ENCODE measurements at regions not wholly inside any gene's neighbourhood (a gene's known extent, or its start where the extent isn't known, plus 50 kb on each side); places are given as distances from the start of the nearest gene placed in this dataset.
"Not testable (repeated sequence)": the region's sequence is repeated elsewhere in the genome, so short reads cannot be mapped to it uniquely, and the experiment has no call there.

DNA sequence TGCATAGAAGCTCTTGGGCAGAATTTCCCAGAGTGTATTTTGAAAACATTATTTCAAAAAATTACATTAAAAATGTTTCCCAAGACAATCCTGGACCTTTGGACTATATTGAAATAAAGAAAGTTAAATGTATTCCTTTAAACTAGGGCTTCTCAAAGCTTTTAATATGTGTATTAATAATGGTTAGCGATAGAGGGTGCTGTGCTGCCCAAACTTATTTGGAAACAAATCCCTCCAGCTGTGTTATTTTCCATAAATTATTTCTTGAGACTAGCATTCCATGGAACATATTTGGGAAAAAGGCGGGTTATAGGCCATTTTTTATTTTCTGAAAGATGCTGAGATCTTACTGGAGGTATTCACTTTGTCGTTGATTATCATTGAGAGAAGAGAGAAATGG is 397.8 kb upstream of the MIS18BP1 start:
- DNase-seq (ENCODE audit: low spot score), result no peak
- H3K27ac ChIP-seq (ENCODE audit: low read depth in 1 of 2, low read length in 2 of 2), result no peak overlapping the region
- no peak overlapping the region for H3K9ac ChIP-seq (ENCODE audit: low read depth in 1 of 2, low read length in 2 of 2)
- no peaks in the 10 kb centered on the region for H3K36me3 ChIP-seq (ENCODE audit: control insufficient read depth in 4 of 4, insufficient read depth in 3 of 4, low read depth in 1 of 4, low read length in 3 of 4)
- 63% methylated on average over 3 of the region's 3 CpGs for WGBS
- peaks cover 0 to 5% (median 0%) of the 10 kb centered on the region in 4 donors for H3K9me3 ChIP-seq (ENCODE audit: control insufficient read depth in 4 of 4, low read length in 3 of 4)
- no peak overlapping the region for H3K4me3 ChIP-seq (ENCODE audit: low read depth in 1 of 3, low read length in 3 of 3)
- no peak for TF ChIP-seq EGR1 (IDR thresholded peaks at IDR 0.05; ENCODE audit: low read depth in 2 of 2)
- no peak for TF ChIP-seq HNF4A (conservative IDR thresholded peaks at IDR 0.05)
- no peaks in the 10 kb centered on the region for H3K27me3 ChIP-seq (ENCODE audit: control insufficient read depth in 4 of 4, insufficient read depth in 4 of 4, low read length in 3 of 4)
- no peaks in the 10 kb centered on the region for H3K4me1 ChIP-seq (ENCODE audit: control insufficient read depth in 4 of 4, insufficient read depth in 4 of 4, low read length in 3 of 4)

- no peak overlapping the region for H3K4me3 ChIP-seq (ENCODE audit: low read depth in 1 of 3, low read length in 3 of 3)
- DNase-seq (ENCODE audit: low spot score), result no peak
- no peak overlapping the region for H3K9ac ChIP-seq (ENCODE audit: low read depth in 1 of 2, low read length in 2 of 2)
- TF ChIP-seq, protein P1, sequence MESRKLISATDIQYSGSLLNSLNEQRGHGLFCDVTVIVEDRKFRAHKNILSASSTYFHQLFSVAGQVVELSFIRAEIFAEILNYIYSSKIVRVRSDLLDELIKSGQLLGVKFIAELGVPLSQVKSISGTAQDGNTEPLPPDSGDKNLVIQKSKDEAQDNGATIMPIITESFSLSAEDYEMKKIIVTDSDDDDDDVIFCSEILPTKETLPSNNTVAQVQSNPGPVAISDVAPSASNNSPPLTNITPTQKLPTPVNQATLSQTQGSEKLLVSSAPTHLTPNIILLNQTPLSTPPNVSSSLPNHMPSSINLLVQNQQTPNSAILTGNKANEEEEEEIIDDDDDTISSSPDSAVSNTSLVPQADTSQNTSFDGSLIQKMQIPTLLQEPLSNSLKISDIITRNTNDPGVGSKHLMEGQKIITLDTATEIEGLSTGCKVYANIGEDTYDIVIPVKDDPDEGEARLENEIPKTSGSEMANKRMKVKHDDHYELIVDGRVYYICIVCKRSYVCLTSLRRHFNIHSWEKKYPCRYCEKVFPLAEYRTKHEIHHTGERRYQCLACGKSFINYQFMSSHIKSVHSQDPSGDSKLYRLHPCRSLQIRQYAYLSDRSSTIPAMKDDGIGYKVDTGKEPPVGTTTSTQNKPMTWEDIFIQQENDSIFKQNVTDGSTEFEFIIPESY (IDR thresholded peaks at IDR 0.05), result no peak
- TF ChIP-seq YY1 (IDR thresholded peaks at IDR 0.05) (no peak), NR2F2 (IDR thresholded peaks at IDR 0.05) (no peak), RXRA (IDR thresholded peaks at IDR 0.05) (no peak), RAD21 (IDR thresholded peaks at IDR 0.05) (no peak), HNF4G (IDR thresholded peaks at IDR 0.05) (no peak), GABPA (IDR thresholded peaks at IDR 0.05 in 1 of 2, conservative IDR thresholded peaks at IDR 0.05 in 1 of 2) (no peak), FOXA2 (IDR thresholded peaks at IDR 0.05) (no peak), MAX (IDR thresholded peaks at IDR 0.05) (no peak), HNF4A (conservative IDR thresholded peaks at IDR 0.05) (no peak), JUND (IDR thresholded peaks at IDR 0.05) (no peak), FOXA1 (IDR thresholded peaks at IDR 0.05) (no peak), EGR1 (IDR thresholded peaks at IDR 0.05; ENCODE audit: low read depth in 2 of 2) (no peak), ATF3 (IDR thresholded peaks at IDR 0.05) (no peak), SP1 (IDR thresholded peaks at IDR 0.05) (no peak)
- TF ChIP-seq, protein P2, sequence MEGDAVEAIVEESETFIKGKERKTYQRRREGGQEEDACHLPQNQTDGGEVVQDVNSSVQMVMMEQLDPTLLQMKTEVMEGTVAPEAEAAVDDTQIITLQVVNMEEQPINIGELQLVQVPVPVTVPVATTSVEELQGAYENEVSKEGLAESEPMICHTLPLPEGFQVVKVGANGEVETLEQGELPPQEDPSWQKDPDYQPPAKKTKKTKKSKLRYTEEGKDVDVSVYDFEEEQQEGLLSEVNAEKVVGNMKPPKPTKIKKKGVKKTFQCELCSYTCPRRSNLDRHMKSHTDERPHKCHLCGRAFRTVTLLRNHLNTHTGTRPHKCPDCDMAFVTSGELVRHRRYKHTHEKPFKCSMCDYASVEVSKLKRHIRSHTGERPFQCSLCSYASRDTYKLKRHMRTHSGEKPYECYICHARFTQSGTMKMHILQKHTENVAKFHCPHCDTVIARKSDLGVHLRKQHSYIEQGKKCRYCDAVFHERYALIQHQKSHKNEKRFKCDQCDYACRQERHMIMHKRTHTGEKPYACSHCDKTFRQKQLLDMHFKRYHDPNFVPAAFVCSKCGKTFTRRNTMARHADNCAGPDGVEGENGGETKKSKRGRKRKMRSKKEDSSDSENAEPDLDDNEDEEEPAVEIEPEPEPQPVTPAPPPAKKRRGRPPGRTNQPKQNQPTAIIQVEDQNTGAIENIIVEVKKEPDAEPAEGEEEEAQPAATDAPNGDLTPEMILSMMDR (IDR thresholded peaks at IDR 0.05; ENCODE audit: low read depth, low read length, missing input control), result no peak
- peaks cover 0 to 5% (median 0%) of the 10 kb centered on the region in 4 donors for H3K9me3 ChIP-seq (ENCODE audit: control insufficient read depth in 4 of 4, low read length in 3 of 4)
- no peaks in the 10 kb centered on the region for H3K4me1 ChIP-seq (ENCODE audit: control insufficient read depth in 4 of 4, insufficient read depth in 4 of 4, low read length in 3 of 4)
- 83% methylated on average over 4 of the region's 4 CpGs for WGBS
- H3K36me3 ChIP-seq (ENCODE audit: control insufficient read depth in 4 of 4, insufficient read depth in 3 of 4, low read depth in 1 of 4, low read length in 3 of 4), result no peaks in the 10 kb centered on the region
- no peaks in the 10 kb centered on the region for H3K27me3 ChIP-seq (ENCODE audit: control insufficient read depth in 4 of 4, insufficient read depth in 4 of 4, low read length in 3 of 4)
- no peak overlapping the region for H3K27ac ChIP-seq (ENCODE audit: low read depth in 1 of 2, low read length in 2 of 2)
These were observed 396.0 kb upstream of the MIS18BP1 start for GRCh38 chr14:45649051-45649450.

- no peak overlapping the region for H3K9ac ChIP-seq (ENCODE audit: low read depth in 1 of 2, low read length in 2 of 2)
- H3K36me3 ChIP-seq (ENCODE audit: control insufficient read depth in 4 of 4, insufficient read depth in 3 of 4, low read depth in 1 of 4, low read length in 3 of 4), result no peaks in the 10 kb centered on the region
- DNase-seq (ENCODE audit: low spot score), result no peak
- no peak for TF ChIP-seq MAX (IDR thresholded peaks at IDR 0.05)
- H3K27ac ChIP-seq (ENCODE audit: low read depth in 1 of 2, low read length in 2 of 2), result no peak overlapping the region
- no peaks in the 10 kb centered on the region for H3K4me1 ChIP-seq (ENCODE audit: control insufficient read depth in 4 of 4, insufficient read depth in 4 of 4, low read length in 3 of 4)
- peaks cover 0 to 1% (median 0%) of the 10 kb centered on the region in 4 donors for H3K9me3 ChIP-seq (ENCODE audit: control insufficient read depth in 4 of 4, low read length in 3 of 4)
- no peaks in the 10 kb centered on the region for H3K27me3 ChIP-seq (ENCODE audit: control insufficient read depth in 4 of 4, insufficient read depth in 4 of 4, low read length in 3 of 4)
- 48% methylated on average over 4 of the region's 4 CpGs for WGBS
- H3K4me3 ChIP-seq (ENCODE audit: low read depth in 1 of 3, low read length in 3 of 3), result no peak overlapping the region
These were observed 388.5 kb upstream of the MIS18BP1 start for GRCh38 chr14:45641541-45641940.

- not testable (repeated sequence) for DNase-seq (ENCODE audit: low spot score); H3K9ac ChIP-seq (ENCODE audit: low read depth in 1 of 2, low read length in 2 of 2); H3K4me1 ChIP-seq (ENCODE audit: control insufficient read depth in 4 of 4, insufficient read depth in 4 of 4, low read length in 3 of 4); H3K27ac ChIP-seq (ENCODE audit: low read depth in 1 of 2, low read length in 2 of 2); H3K27me3 ChIP-seq (ENCODE audit: control insufficient read depth in 4 of 4, insufficient read depth in 4 of 4, low read length in 3 of 4); H3K36me3 ChIP-seq (ENCODE audit: control insufficient read depth in 4 of 4, insufficient read depth in 3 of 4, low read depth in 1 of 4, low read length in 3 of 4); H3K9me3 ChIP-seq (ENCODE audit: control insufficient read depth in 4 of 4, low read length in 3 of 4); H3K4me3 ChIP-seq (ENCODE audit: low read depth in 1 of 3, low read length in 3 of 3)
- 92% methylated on average over 46 of the region's 46 CpGs for WGBS
These were observed 381.8 kb upstream of the MIS18BP1 start for GRCh38 chr14:45634651-45635441.

All from liver (tissue), 8 donors.